Epithelial cell of esophagus (primary cell): ENCODE measurements at regions not wholly inside any gene's neighbourhood (a gene's known extent, or its start where the extent isn't known, plus 50 kb on each side); places are given as distances from the start of the nearest gene placed in this dataset.

Source experiments
- DNase-seq: peaks from one replicate; pipeline ENCODE4 v3.0.0; 2010; ENCODE audit warnings: low read depth
- H3K4me3 ChIP-seq: 2 replicates; pipeline ENCODE4 v1.5.1; 2011; ENCODE audit warnings: mild to moderate bottlenecking, low read length, control low read depth
- CTCF ChIP-seq: IDR thresholded peaks from 2 replicates; pipeline ENCODE4 v1.5.1; 2011; ENCODE audit warnings: low read depth, mild to moderate bottlenecking, low read length, control low read depth, inconsistent platforms; ENCODE audit not compliant: insufficient read depth; ENCODE audit errors: missing control alignments

GRCh38 chr3:181174022-181174421 is 184.5 kb upstream of the DNAJC19 start:
- no peak for DNase-seq
- no peak overlapping the region for H3K4me3 ChIP-seq
- TF ChIP-seq CTCF, result no peak

- H3K4me3 ChIP-seq, result no peak overlapping the region
- TF ChIP-seq CTCF, result no peak
- DNase-seq, result no peak
Observed at GRCh38 chr3:181173227-181173626, 183.7 kb upstream of the DNAJC19 start.

GRCh38 chr3:181134873-181135272 is 145.3 kb upstream of the DNAJC19 start:
- no peak for DNase-seq
- TF ChIP-seq CTCF, result no peak
- no peak overlapping the region for H3K4me3 ChIP-seq

- no peak for DNase-seq
- no peak for TF ChIP-seq CTCF
- H3K4me3 ChIP-seq, result no peak overlapping the region
Observed at GRCh38 chr3:181133832-181134231, 144.3 kb upstream of the DNAJC19 start.

- no peak for TF ChIP-seq CTCF
- no peak for DNase-seq
- no peak overlapping the region for H3K4me3 ChIP-seq
Observed at GRCh38 chr3:181105646-181106045, 116.1 kb upstream of the DNAJC19 start.

GRCh38 chr3:181103605-181104004 is 114.1 kb upstream of the DNAJC19 start:
- DNase-seq, result peak; percentile 27
- TF ChIP-seq CTCF, result peak; percentile 37
- H3K4me3 ChIP-seq, result no peak overlapping the region

GRCh38 chr3:181086011-181086410 is 96.5 kb upstream of the DNAJC19 start:
- no peak for DNase-seq
- no peak for TF ChIP-seq CTCF
- H3K4me3 ChIP-seq, result no peak overlapping the region
